NK-92 treated with Interleukin-12 subunit alpha and Interleukin-12 subunit beta, amount 100 ng/mL, for 24 hours (cell line): ENCODE measurements at regions not wholly inside any gene's neighbourhood (a gene's known extent, or its start where the extent isn't known, plus 50 kb on each side); places are given as distances from the start of the nearest gene placed in this dataset.

ENCODE experiments used
- DNase-seq: peaks from one replicate; lab custom pipeline; 2025; lab: John Stamatoyannopoulos, UW

GRCh38 chr14:34018125-34018524, 67.3 kb upstream of the EGLN3 start:
- DNase-seq, result no peak

DNA sequence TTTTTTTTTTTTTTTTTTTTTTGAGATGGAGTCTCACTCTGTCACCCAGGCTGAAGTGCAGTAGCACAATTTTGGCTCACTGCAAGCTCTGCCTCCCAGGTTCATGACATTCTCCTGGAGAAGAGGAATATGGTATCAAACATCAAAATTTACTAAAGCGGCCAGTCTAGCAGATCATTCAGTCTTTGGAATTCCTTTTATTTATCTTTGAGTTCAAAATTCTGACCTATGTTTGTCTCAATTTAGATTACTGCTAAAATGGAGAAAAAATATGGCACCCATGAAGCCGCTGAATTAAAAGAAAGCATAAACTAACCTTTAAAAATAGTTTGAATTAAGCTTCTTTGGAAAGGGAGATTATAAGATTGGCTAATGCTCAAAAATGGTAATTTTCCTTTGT, 64.5 kb upstream of the EGLN3 start:
- DNase-seq, result no peak

DNA sequence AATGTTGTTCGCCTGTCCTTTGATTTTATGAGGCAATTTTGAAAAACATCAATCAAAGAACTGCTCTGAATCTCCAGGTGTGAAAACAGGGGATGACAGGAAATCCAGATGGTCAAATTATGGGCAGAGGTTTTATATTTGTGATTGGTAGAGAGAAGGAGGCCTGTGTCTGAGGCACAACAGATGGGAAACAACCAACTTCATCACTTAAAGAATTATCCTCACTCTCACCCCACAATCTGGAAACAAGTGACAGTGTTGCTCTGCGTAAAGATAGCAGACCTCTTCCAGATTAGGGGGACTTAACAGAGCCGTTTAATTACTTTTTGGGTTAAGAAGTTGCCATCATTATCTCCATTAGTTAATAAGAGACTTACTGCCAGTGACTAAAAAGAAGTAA, 64.1 kb upstream of the EGLN3 start:
- no peak for DNase-seq

- DNase-seq, result no peak
Measured at GRCh38 chr14:34013721-34014060, 62.8 kb upstream of the EGLN3 start.

- no peak for DNase-seq
Measured at GRCh38 chr14:34012978-34013720, 62.3 kb upstream of the EGLN3 start.

GRCh38 chr14:34012369-34012768, 61.5 kb upstream of the EGLN3 start:
- no peak for DNase-seq

- DNase-seq, result no peak
Measured at GRCh38 chr14:34009956-34010355, 59.1 kb upstream of the EGLN3 start.

- no peak for DNase-seq
Measured at GRCh38 chr14:34007902-34008301, 57.0 kb upstream of the EGLN3 start.

GRCh38 chr14:34005901-34006300, 55.0 kb upstream of the EGLN3 start:
- no peak for DNase-seq

DNA sequence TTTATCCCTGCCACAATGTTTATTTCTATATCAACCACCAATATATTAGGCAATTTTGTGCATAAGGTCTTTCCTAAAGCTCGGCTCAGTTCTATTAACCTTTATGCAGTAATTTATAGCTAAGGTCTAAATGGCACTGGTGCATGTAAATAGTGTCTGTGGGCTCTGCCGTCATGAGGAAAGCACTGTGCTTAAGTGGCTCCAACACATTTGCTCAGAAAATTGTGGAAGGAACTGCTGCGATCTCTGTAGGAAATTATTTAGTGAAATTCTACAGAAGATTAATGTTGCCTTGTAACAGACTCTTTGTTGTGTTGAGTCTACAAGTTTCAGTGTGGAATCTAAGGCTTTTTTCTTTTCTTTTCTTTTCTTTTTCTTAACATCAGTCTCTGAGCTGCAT, 54.0 kb upstream of the EGLN3 start:
- DNase-seq, result no peak

- no peak for DNase-seq
Measured at GRCh38 chr14:34003691-34004090, 52.8 kb upstream of the EGLN3 start.

DNA sequence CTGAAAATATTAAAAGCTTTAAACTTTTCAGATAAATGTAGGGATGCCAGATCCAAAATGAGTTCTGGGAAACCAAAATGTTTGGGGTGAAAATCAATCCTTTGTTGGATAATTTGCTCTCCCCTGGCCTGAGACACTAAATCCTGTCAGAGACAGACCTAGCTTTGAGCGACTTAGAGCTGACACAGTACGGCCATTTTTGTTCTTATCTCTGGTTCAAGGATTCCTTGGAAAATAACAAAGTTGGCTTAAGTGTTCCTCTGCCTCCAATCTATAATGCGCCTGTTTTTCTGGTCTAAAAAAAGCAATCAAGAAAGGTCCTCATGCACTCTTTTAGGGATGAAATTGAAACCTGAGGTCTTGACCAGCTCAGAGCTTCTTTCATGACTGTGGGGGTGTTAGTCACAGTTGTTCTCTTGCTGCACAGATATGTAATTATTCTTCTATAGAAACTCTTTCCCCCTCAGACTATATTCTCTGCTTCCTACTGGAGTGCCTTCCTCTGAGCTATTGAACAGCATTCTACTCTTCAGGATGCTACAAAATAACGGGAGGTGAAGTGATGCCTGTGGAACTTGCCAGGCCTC, 52.3 kb upstream of the EGLN3 start:
- no peak for DNase-seq
